RWPE1 (cell line): ENCODE measurements at regions not wholly inside any gene's neighbourhood (a gene's known extent, or its start where the extent isn't known, plus 50 kb on each side); places are given as distances from the start of the nearest gene placed in this dataset.
A peak's percentile ranks its signal among the peaks of the same experiment; 100 is the strongest.
"Not testable (repeated sequence)": the region's sequence is repeated elsewhere in the genome, so short reads cannot be mapped to it uniquely, and the experiment has no call there.

Experiments used
- CTCF ChIA-PET: fragments of 350-600 bp; sonication (Branson Sonifier 250); formaldehyde crosslinking; extraction: SDS; loops from one replicate; lab custom pipeline; 2021; lab: Yijun Ruan, JAX
- POLR2A ChIA-PET: fragments of 400-600 bp; formaldehyde crosslinking; extraction: SDS; loops from one replicate; lab custom pipeline; 2020; ENCODE audit warnings: antibody characterized with exemption; ENCODE audit not compliant: low non-redundant PET; lab: Yijun Ruan, JAX
- DNase-seq: peaks from one replicate; pipeline ENCODE4 v3.0.0; 2012; ENCODE audit warnings: low spot score
- H3K27ac ChIP-seq: fragments of 450-650 bp; 2 replicates; pipeline ENCODE4 v1.5.1; 2017
- TF ChIP-seq, protein P1 (sequence below): fragments of 450-650 bp; conservative IDR thresholded peaks from 2 replicates; pipeline ENCODE4 v1.5.1; 2017; ENCODE audit warnings: low read depth, mild to moderate bottlenecking

DNA sequence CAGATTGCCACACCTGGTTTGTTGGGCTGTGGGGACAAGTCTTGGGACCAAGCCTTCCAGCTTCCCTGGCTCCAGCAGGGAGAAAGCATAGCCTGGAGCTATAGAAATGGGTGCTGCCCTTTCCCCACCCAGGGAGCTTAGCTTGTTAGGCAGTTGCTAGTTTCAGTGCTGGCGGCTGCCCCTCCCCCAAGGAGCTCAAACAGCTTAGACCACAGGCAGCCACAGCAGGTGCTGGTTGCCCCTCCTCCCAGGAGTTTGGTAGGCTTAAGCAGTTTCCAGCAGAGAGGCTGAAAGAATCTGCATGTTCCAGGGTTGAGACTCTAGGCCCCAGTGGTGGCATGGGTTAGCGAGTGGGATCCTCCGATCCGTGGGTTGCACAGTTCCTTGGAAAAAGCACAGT lies 889.7 kb downstream of the IGSF11 start:
- no peak overlapping the region for H3K27ac ChIP-seq
- POLR2A ChIA-PET: no interaction called here
- CTCF ChIA-PET: no interaction called here
- TF ChIP-seq, protein P1, sequence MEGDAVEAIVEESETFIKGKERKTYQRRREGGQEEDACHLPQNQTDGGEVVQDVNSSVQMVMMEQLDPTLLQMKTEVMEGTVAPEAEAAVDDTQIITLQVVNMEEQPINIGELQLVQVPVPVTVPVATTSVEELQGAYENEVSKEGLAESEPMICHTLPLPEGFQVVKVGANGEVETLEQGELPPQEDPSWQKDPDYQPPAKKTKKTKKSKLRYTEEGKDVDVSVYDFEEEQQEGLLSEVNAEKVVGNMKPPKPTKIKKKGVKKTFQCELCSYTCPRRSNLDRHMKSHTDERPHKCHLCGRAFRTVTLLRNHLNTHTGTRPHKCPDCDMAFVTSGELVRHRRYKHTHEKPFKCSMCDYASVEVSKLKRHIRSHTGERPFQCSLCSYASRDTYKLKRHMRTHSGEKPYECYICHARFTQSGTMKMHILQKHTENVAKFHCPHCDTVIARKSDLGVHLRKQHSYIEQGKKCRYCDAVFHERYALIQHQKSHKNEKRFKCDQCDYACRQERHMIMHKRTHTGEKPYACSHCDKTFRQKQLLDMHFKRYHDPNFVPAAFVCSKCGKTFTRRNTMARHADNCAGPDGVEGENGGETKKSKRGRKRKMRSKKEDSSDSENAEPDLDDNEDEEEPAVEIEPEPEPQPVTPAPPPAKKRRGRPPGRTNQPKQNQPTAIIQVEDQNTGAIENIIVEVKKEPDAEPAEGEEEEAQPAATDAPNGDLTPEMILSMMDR: no peak
- DNase-seq: no peak

DNA sequence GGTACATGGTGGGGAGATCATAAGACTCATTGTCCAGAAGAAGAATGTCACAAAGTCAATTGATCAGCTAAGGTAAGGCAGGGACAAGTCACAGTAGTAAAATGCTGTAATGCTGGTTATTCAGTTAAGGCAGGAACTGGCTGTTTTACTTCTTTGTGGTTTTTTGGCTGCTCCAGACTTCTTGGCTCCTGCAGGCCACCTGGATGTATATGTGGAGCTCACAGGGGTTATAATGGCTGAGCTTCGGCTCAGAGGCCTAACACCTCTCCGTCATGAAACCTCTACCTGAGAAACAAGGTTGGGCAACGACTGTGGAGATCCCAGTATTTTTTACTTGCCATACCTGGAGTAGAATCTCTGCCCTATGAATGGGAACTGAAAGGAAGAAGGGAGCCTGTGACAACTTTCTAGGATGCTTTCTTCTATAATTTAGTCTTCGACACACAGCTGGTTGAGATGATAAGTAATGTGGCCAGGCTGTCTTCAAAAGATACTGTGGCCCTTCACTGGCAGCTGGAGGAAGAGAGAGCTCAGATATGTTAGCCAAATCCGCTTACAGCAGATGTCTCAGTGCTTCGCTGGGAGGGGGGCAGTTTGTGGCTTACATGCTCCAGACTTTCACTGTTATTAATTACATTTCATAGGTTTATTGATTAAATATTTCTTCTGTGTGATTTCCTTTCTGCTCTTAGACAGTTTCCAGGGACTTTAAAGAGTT lies 887.8 kb downstream of the IGSF11 start:
- no peak for DNase-seq
- CTCF ChIA-PET: interaction anchor here (0.7 kb wide), 1 partner anchor 453 kb away, joined by 3 read pairs; no protein-coding TSS in a partner anchor
- TF ChIP-seq, protein P1: no peak
- POLR2A ChIA-PET: no interaction called here
- H3K27ac ChIP-seq: no peak overlapping the region

DNA sequence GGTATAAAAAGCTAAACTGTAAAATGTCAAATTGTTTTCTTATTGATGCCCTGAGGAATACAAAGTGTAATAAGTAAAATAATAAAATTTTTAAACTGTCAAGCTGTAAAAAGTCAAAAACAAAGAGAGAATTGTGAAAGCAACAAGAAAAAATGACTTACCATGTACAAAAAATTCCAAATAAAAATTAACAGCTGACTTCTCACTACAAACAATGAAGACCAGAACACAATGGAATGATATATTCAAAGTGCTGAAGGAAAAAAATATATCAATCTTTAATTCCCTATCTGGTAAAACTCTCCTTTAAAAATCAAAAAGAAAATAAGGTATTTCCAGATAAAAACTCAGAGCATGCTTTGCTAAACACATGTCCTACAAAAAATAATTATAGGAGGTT lies 883.5 kb downstream of the IGSF11 start:
- ChIA-PET POLR2A (no interaction called here), CTCF (interaction anchor here (0.6 kb wide), 1 partner anchor 539 kb away, joined by 3 read pairs; no protein-coding TSS in a partner anchor)
- H3K27ac ChIP-seq: no peak overlapping the region
- no peak for DNase-seq
- TF ChIP-seq, protein P1: no peak

DNA sequence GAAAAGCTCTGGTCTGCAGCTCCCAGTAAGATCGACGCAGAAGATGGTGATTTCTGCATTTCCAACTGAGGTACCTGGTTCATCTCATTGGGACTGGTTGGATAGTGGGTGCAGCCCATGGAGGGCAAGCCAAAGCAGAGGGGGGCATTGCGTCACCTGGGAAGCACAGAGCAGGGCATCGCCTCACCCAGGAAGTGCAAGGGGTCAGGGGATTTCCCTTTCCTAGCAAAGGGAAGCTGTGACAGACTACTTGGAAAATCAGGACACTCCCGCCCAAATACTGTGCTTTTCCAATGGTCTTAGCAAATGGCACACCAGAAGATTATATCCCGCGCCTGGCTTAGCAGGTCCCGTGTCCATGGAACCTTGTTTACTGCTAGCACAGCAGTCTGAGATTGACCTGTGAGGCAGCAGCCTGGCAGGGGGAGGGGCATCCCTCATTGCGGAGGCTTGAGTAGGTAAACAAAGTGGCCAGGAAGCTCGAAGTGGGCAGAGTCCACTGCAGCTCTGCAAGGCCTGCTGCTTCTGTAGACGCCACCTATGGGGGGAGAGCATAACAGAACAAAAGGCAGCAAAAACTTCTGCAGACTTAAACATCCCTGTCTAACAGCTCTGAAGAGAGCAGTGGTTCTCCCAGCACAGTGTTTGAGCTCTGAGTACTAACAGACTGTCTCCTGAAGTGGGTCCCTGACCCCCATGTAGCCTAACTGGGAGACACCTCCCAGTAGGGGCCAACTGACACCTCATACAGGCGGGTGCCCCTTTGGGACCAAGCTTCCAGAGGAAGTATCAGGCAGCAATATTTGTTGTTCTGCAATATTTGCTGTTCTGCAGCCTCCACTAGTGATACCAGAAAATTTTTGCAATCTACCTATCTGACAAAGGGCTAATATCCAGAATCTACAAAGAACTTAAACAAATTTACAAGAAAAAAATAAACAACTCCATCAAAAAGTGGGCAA lies 871.7 kb downstream of the IGSF11 start:
- DNase-seq, POLR2A ChIA-PET, H3K27ac ChIP-seq, CTCF ChIA-PET: not testable (repeated sequence)

DNA sequence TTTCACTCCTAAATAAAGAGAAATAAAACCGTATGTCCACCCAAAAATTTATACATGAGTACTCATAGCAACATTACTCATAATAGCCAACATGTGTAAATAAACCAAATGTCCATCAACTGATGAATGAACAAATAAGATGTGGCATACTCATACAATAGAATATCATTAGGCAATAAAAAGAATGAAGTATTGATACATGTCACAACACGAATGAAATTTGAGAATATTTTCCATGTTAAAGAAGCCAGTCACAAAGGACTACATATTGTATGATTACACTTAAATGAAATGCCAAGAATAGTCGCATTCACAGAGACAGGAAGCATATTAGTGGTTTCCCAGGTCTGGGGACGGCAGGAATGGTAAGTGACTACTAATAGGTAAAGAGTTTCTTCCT lies 869.2 kb downstream of the IGSF11 start:
- POLR2A ChIA-PET: no interaction called here
- CTCF ChIA-PET: no interaction called here
- TF ChIP-seq, protein P1: no peak
- DNase-seq: peak; percentile 12
- H3K27ac ChIP-seq: no peak overlapping the region

DNA sequence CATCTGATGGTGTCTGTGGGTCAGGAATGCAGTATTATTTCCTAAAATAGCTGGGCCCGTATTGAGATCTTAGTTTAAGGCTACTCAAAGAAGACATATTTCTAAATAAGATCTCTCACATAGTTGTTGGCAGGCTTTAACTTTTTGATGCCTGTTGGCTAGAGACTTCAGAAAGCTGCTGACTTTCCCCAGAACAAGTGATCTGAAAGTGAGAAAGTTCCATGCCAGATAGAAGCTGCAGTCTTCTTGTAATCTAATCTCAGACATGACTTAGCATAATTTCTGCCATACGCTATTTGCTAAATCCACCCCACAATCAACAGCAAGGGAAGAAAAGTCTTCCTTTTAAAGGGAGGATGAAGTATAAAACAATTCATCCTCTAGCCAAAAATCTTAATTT lies 867.1 kb downstream of the IGSF11 start:
- no peak for DNase-seq
- TF ChIP-seq, protein P1: no peak
- ChIA-PET CTCF (interaction anchor here (0.6 kb wide), 1 partner anchor 101 kb away, joined by 4 read pairs; no protein-coding TSS in a partner anchor), POLR2A (no interaction called here)
- H3K27ac ChIP-seq: no peak overlapping the region
